ENCODE measurements at regions not wholly inside any gene's neighbourhood (a gene's known extent, or its start where the extent isn't known, plus 50 kb on each side); places are given as distances from the start of the nearest gene placed in this dataset.

DNA sequence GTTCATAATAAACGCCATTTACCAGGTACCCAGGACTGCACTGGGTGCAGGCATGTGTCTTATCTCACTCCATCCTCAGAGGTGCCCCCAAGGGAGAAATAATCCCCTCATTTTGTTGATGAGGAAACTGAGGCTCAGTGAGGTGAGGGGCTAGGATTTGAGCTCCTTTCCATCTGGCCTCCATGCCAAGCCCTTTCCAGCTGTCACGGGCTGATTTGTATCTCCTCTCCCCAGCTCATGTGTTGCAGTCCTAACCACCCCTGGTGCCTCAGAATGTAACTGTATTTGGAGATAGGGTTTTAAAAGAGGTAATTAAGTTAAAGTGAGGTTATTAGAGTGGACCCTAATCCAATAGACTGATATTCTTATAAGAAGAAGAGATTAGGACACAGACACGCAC, 137.3 kb downstream of the MYCN start:
- TF ChIP-seq GLIS3 (CRISPR knock-in tag; IDR thresholded peaks at IDR 0.05) (no peak), ZNF70 (CRISPR knock-in tag; IDR thresholded peaks at IDR 0.05) (no peak), ARNTL (CRISPR knock-in tag; IDR thresholded peaks at IDR 0.05; ENCODE audit: borderline replicate concordance, low read depth) (no peak)
- TF ChIP-seq, protein P1, sequence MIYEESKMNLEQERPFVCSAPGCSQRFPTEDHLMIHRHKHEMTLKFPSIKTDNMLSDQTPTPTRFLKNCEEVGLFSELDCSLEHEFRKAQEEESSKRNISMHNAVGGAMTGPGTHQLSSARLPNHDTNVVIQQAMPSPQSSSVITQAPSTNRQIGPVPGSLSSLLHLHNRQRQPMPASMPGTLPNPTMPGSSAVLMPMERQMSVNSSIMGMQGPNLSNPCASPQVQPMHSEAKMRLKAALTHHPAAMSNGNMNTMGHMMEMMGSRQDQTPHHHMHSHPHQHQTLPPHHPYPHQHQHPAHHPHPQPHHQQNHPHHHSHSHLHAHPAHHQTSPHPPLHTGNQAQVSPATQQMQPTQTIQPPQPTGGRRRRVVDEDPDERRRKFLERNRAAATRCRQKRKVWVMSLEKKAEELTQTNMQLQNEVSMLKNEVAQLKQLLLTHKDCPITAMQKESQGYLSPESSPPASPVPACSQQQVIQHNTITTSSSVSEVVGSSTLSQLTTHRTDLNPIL (CRISPR knock-in tag; IDR thresholded peaks at IDR 0.05; ENCODE audit: low read depth) = no peak
